GM23338 (cell line): ENCODE measurements at regions not wholly inside any gene's neighbourhood (a gene's known extent, or its start where the extent isn't known, plus 50 kb on each side); places are given as distances from the start of the nearest gene placed in this dataset.

ENCODE experiments used
- CREB1 ChIP-seq: fragments of 250-450 bp; sonication (Bioruptor Pico); IDR thresholded peaks from 2 replicates; pipeline ENCODE4 v1.5.0; 2020; ENCODE audit warnings: low read depth, mild to moderate bottlenecking, moderate library complexity
- EZH2phosphoT487 ChIP-seq: fragments of 200-600 bp; sonication (generic); IDR thresholded peaks from one replicate; pipeline ENCODE4 v1.8.1; 2018; ENCODE audit warnings: antibody characterized with exemption; ENCODE audit not compliant: unreplicated experiment
- POLR2AphosphoS5 ChIP-seq: IDR thresholded peaks from 2 replicates; pipeline ENCODE4 v1.6.1; 2016; ENCODE audit warnings: antibody characterized with exemption, low read depth
- TF ChIP-seq, protein P1 (sequence below), 2 experiments: fragments of 200-600 bp in 1 of 2; sonication (generic) in 1 of 2; conservative IDR thresholded peaks; 2 replicates each; pipeline versions ENCODE4 v1.5.1 to v1.6.1; 2016 to 2017; ENCODE audit warnings: antibody characterized with exemption in 2 of 2, low read depth in 2 of 2, mild to moderate bottlenecking in 2 of 2, moderate library complexity in 1 of 2

- TF ChIP-seq, protein P1, sequence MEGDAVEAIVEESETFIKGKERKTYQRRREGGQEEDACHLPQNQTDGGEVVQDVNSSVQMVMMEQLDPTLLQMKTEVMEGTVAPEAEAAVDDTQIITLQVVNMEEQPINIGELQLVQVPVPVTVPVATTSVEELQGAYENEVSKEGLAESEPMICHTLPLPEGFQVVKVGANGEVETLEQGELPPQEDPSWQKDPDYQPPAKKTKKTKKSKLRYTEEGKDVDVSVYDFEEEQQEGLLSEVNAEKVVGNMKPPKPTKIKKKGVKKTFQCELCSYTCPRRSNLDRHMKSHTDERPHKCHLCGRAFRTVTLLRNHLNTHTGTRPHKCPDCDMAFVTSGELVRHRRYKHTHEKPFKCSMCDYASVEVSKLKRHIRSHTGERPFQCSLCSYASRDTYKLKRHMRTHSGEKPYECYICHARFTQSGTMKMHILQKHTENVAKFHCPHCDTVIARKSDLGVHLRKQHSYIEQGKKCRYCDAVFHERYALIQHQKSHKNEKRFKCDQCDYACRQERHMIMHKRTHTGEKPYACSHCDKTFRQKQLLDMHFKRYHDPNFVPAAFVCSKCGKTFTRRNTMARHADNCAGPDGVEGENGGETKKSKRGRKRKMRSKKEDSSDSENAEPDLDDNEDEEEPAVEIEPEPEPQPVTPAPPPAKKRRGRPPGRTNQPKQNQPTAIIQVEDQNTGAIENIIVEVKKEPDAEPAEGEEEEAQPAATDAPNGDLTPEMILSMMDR (conservative IDR thresholded peaks at IDR 0.05; ENCODE audit: low read depth in 2 of 2) = no peak
- TF ChIP-seq EZH2phosphoT487 = no peak
- no peak for TF ChIP-seq POLR2AphosphoS5
- no peak for TF ChIP-seq CREB1
Measured at GRCh38 chr1:90856463-90857007, 139.4 kb upstream of the BARHL2 start.
